Upper lobe of left lung (tissue), 4 donors: ENCODE measurements at regions not wholly inside any gene's neighbourhood (a gene's known extent, or its start where the extent isn't known, plus 50 kb on each side); places are given as distances from the start of the nearest gene placed in this dataset.

Experiments used
- POLR2AphosphoS5 ChIP-seq, 2 donors: sonication (generic); formaldehyde crosslinking; IDR thresholded peaks; one replicate each; pipeline ENCODE4 v1.5.1; 2017; ENCODE audit warnings: antibody characterized with exemption in 2 of 2
- TF ChIP-seq, protein P1 (sequence below), 6 experiments: fragments of 450-650 bp in 4 of 6; fragments of 200-600 bp in 2 of 6; sonication (generic) in 2 of 6; IDR thresholded peaks; one replicate each; pipeline ENCODE4 v1.5.1; 2016 to 2019; ENCODE audit warnings: antibody characterized with exemption in 6 of 6

DNA sequence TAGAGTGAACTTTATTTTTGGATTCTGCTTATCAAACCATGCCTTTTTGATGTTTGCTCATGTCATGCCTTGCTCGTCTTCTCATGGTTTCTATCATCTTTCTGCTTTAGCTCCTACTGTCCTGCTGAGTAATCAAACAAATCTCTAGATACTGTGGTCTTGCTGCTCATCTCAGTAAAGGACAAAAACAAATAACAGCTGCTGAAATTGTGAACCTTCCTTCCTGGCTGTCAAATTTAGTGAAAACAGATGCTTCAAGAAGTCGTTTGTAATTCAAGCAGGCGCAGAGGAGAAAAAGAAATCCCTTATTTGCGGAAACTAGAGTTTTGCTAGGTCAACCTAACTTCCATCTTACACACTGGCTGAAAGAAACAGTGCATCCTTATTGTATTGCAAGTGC lies 616.1 kb upstream of the ALCAM start:
- TF ChIP-seq, protein P1, sequence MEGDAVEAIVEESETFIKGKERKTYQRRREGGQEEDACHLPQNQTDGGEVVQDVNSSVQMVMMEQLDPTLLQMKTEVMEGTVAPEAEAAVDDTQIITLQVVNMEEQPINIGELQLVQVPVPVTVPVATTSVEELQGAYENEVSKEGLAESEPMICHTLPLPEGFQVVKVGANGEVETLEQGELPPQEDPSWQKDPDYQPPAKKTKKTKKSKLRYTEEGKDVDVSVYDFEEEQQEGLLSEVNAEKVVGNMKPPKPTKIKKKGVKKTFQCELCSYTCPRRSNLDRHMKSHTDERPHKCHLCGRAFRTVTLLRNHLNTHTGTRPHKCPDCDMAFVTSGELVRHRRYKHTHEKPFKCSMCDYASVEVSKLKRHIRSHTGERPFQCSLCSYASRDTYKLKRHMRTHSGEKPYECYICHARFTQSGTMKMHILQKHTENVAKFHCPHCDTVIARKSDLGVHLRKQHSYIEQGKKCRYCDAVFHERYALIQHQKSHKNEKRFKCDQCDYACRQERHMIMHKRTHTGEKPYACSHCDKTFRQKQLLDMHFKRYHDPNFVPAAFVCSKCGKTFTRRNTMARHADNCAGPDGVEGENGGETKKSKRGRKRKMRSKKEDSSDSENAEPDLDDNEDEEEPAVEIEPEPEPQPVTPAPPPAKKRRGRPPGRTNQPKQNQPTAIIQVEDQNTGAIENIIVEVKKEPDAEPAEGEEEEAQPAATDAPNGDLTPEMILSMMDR (IDR thresholded peaks at IDR 0.05), result no peak
- no peak for TF ChIP-seq POLR2AphosphoS5 (IDR thresholded peaks at IDR 0.05)
